Keratinocyte (primary cell): ENCODE measurements at regions not wholly inside any gene's neighbourhood (a gene's known extent, or its start where the extent isn't known, plus 50 kb on each side); places are given as distances from the start of the nearest gene placed in this dataset.

Experiments used
- DNase-seq: peaks from one replicate; pipeline ENCODE4 v3.0.0-alpha.2; 2011; ENCODE audit warnings: low read depth, missing footprints, low spot score
- FAIRE-seq: peaks from 2 replicates; lab custom pipeline; 2011; peaks lifted over from hg19 to GRCh38; lab: Jason Lieb, UNC
- H2AFZ ChIP-seq: 2 replicates; pipeline ENCODE4 v1.6.0; 2012; ENCODE audit warnings: low read length, control low read depth, inconsistent platforms; ENCODE audit not compliant: control insufficient read depth
- H3K27ac ChIP-seq: 2 replicates; pipeline ENCODE4 v1.5.1; 2011; ENCODE audit warnings: low read length; ENCODE audit not compliant: control insufficient read depth, insufficient read depth
- H3K27me3 ChIP-seq: 3 replicates; pipeline ENCODE4 v1.6.0; 2011; ENCODE audit warnings: low read length; ENCODE audit not compliant: control insufficient read depth, insufficient read depth; ENCODE audit errors: extremely low read depth
- H3K36me3 ChIP-seq, 2 experiments: 2 replicates in 1 of 2; 3 replicates in 1 of 2; pipeline ENCODE4 v1.5.1; 2011; ENCODE audit warnings: low read length in 2 of 2, mild to moderate bottlenecking in 1 of 2; ENCODE audit not compliant: control insufficient read depth in 2 of 2, insufficient read depth in 2 of 2; ENCODE audit errors: extremely low read depth in 1 of 2
- H3K4me1 ChIP-seq: 3 replicates; pipeline ENCODE4 v1.5.1; 2011; ENCODE audit warnings: low read length; ENCODE audit not compliant: control insufficient read depth, insufficient read depth; ENCODE audit errors: extremely low read depth
- H3K4me2 ChIP-seq: 3 replicates; pipeline ENCODE4 v1.6.0; 2011; ENCODE audit warnings: low read depth, low read length; ENCODE audit not compliant: control insufficient read depth, insufficient read depth; ENCODE audit errors: extremely low read depth
- H3K4me3 ChIP-seq, 3 experiments: fragments of 200-600 bp in 1 of 3; sonication (generic) in 1 of 3; 2 replicates in 2 of 3; 3 replicates in 1 of 3; pipeline ENCODE4 v1.5.1; 2011 to 2016; ENCODE audit warnings: low read length in 3 of 3, mild to moderate bottlenecking in 3 of 3, control low read depth in 2 of 3, inconsistent platforms in 1 of 3, low read depth in 1 of 3, mixed read lengths in 1 of 3, mixed run types in 1 of 3, moderate library complexity in 1 of 3; ENCODE audit not compliant: control insufficient read depth in 2 of 3, insufficient read depth in 2 of 3; ENCODE audit errors: extremely low read depth in 1 of 3
- H3K79me2 ChIP-seq: 2 replicates; pipeline ENCODE4 v1.6.0; 2012; ENCODE audit warnings: low read length; ENCODE audit not compliant: control insufficient read depth, insufficient read depth
- H3K9ac ChIP-seq: 3 replicates; pipeline ENCODE4 v1.6.0; 2011; ENCODE audit warnings: low read length; ENCODE audit not compliant: control insufficient read depth, insufficient read depth; ENCODE audit errors: extremely low read depth
- H3K9me1 ChIP-seq: 3 replicates; pipeline ENCODE4 v1.6.0; 2011; ENCODE audit warnings: low read length; ENCODE audit not compliant: control insufficient read depth, insufficient read depth; ENCODE audit errors: extremely low read depth
- H3K9me3 ChIP-seq: 2 replicates; pipeline ENCODE4 v1.5.1; 2012; ENCODE audit warnings: low read depth, low read length; ENCODE audit not compliant: control insufficient read depth
- H4K20me1 ChIP-seq: 3 replicates; pipeline ENCODE4 v1.6.0; 2011; ENCODE audit warnings: low read length; ENCODE audit not compliant: control insufficient read depth, insufficient read depth; ENCODE audit errors: extremely low read depth
- EZH2 ChIP-seq: IDR thresholded peaks from one replicate; pipeline ENCODE4 v1.6.1; 2012; ENCODE audit warnings: inconsistent platforms, mild to moderate bottlenecking, low read length, moderate library complexity
- dilution Hi-C: fragments of 300-500 bp; cut with MboI; formaldehyde crosslinking; loops from one replicate; pipeline ENCODE4 v1.7.0; 2020; ENCODE audit warnings: low sequenced_read_pairs; ENCODE audit not compliant: extremely low pct_ligation_motif_present
- TF ChIP-seq, protein P1 (sequence below), 3 experiments: IDR thresholded peaks in 1 of 3; conservative IDR thresholded peaks in 1 of 3; optimal IDR thresholded peaks in 1 of 3; 2 replicates in 2 of 3; 3 replicates in 1 of 3; pipeline versions ENCODE3 to v1.5.1; 2011; ENCODE audit warnings: low read length in 3 of 3, mild to moderate bottlenecking in 3 of 3, moderate library complexity in 2 of 3, control low read depth in 1 of 3, inconsistent platforms in 1 of 3; ENCODE audit not compliant: insufficient read depth in 2 of 3; ENCODE audit errors: extremely low read depth in 1 of 3

GRCh38 chr3:81268526-81268925 lies 492.9 kb downstream of the GBE1 start:
- H2AFZ ChIP-seq = no peak overlapping the region
- H3K9me3 ChIP-seq = no peaks in the 10 kb centered on the region
- DNase-seq (no peak), FAIRE-seq (no peak)
- dilution Hi-C loops = no loop called here
- no peak overlapping the region for H3K27ac ChIP-seq
- H4K20me1 ChIP-seq = no peaks in the 10 kb centered on the region
- H3K36me3 ChIP-seq = no peaks in the 10 kb centered on the region
- no peak overlapping the region for H3K4me3 ChIP-seq
- no peaks in the 10 kb centered on the region for H3K79me2 ChIP-seq
- TF ChIP-seq EZH2 = no peak
- TF ChIP-seq, protein P1, sequence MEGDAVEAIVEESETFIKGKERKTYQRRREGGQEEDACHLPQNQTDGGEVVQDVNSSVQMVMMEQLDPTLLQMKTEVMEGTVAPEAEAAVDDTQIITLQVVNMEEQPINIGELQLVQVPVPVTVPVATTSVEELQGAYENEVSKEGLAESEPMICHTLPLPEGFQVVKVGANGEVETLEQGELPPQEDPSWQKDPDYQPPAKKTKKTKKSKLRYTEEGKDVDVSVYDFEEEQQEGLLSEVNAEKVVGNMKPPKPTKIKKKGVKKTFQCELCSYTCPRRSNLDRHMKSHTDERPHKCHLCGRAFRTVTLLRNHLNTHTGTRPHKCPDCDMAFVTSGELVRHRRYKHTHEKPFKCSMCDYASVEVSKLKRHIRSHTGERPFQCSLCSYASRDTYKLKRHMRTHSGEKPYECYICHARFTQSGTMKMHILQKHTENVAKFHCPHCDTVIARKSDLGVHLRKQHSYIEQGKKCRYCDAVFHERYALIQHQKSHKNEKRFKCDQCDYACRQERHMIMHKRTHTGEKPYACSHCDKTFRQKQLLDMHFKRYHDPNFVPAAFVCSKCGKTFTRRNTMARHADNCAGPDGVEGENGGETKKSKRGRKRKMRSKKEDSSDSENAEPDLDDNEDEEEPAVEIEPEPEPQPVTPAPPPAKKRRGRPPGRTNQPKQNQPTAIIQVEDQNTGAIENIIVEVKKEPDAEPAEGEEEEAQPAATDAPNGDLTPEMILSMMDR (optimal IDR thresholded peaks at IDR 0.05 in 1 of 3, IDR thresholded peaks at IDR 0.05 in 1 of 3, conservative IDR thresholded peaks at IDR 0.05 in 1 of 3; ENCODE audit: extremely low read depth in 1 of 3, insufficient read depth in 2 of 3, low read length in 3 of 3) = no peak
- H3K9me1 ChIP-seq = no peaks in the 10 kb centered on the region
- no peak overlapping the region for H3K9ac ChIP-seq
- H3K27me3 ChIP-seq = no peaks in the 10 kb centered on the region
- no peak overlapping the region for H3K4me2 ChIP-seq
- H3K4me1 ChIP-seq = no peaks in the 10 kb centered on the region

GRCh38 chr3:81261996-81262395 lies 499.4 kb downstream of the GBE1 start:
- Histone ChIP-seq H3K79me2 (no peaks in the 10 kb centered on the region), H3K27ac (no peak overlapping the region), H3K9me1 (no peaks in the 10 kb centered on the region), H3K27me3 (no peaks in the 10 kb centered on the region), H3K9me3 (no peaks in the 10 kb centered on the region), H3K9ac (no peak overlapping the region), H3K4me3 (no peak overlapping the region), H3K4me2 (no peak overlapping the region), H4K20me1 (no peaks in the 10 kb centered on the region), H2AFZ (no peak overlapping the region), H3K36me3 (no peaks in the 10 kb centered on the region), H3K4me1 (no peaks in the 10 kb centered on the region)
- DNase-seq (no peak), FAIRE-seq (no peak)
- no peak for TF ChIP-seq EZH2
- TF ChIP-seq, protein P1 (optimal IDR thresholded peaks at IDR 0.05 in 1 of 3, IDR thresholded peaks at IDR 0.05 in 1 of 3, conservative IDR thresholded peaks at IDR 0.05 in 1 of 3; ENCODE audit: extremely low read depth in 1 of 3, insufficient read depth in 2 of 3, low read length in 3 of 3) = no peak
- dilution Hi-C loops = no loop called here
